K562 (cell line): ENCODE measurements at regions not wholly inside any gene's neighbourhood (a gene's known extent, or its start where the extent isn't known, plus 50 kb on each side); places are given as distances from the start of the nearest gene placed in this dataset.

ENCODE experiments used
- TF ChIP-seq, protein P1 (sequence below): fragments of 250-450 bp; sonication (Bioruptor Pico); IDR thresholded peaks from 2 replicates; pipeline ENCODE4 v1.4.0; 2020
- TF ChIP-seq, protein P2 (sequence below): fragments of 450-650 bp; formaldehyde crosslinking; IDR thresholded peaks from 2 replicates; pipeline ENCODE4 v1.4.0; 2022; ENCODE audit warnings: missing genetic modification characterization

DNA sequence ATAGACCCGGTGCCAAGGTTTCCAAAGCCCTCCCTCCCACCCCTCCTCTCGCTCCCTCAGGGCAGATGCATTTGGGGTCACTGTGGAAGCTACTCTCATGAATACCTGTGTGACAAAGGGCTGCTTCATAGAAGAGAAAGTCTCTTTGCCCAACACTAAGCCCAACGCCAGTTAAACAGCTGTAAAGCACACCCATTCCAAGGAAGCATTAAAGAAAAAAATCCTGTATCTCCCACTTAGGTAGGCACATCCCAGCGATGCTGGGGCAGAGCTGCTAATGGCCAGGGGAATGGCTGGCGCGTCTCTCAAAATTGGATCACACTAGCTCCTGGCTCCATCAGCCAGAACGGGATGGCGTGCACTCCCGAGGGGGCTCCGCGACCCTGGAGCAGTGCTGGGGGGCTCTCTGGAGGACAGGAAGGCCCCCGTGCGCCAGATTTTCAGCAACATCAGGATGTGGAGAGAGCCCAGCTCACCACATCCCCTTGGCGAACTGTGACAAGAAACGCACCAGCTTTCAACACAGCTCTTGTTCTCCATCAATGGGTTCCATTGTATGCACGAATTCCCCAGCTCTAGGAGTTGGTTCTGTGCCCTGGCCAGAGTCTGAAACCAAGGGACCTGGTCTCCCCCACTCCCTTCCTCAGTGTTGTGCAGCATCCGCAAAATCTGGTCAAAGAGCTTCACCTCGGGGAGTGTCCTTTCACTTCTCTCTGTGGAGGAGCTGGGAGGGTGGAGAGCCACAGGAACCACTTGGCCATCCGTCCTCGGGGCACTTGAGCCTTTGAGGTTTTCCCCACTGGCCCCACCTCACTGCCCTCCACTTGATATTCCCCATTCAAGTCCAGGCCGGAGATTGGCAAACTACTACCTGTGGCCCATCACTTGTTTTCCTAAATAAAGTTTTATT is 74.1 kb downstream of the TFAP2C start (continued):
- TF ChIP-seq, protein P1, sequence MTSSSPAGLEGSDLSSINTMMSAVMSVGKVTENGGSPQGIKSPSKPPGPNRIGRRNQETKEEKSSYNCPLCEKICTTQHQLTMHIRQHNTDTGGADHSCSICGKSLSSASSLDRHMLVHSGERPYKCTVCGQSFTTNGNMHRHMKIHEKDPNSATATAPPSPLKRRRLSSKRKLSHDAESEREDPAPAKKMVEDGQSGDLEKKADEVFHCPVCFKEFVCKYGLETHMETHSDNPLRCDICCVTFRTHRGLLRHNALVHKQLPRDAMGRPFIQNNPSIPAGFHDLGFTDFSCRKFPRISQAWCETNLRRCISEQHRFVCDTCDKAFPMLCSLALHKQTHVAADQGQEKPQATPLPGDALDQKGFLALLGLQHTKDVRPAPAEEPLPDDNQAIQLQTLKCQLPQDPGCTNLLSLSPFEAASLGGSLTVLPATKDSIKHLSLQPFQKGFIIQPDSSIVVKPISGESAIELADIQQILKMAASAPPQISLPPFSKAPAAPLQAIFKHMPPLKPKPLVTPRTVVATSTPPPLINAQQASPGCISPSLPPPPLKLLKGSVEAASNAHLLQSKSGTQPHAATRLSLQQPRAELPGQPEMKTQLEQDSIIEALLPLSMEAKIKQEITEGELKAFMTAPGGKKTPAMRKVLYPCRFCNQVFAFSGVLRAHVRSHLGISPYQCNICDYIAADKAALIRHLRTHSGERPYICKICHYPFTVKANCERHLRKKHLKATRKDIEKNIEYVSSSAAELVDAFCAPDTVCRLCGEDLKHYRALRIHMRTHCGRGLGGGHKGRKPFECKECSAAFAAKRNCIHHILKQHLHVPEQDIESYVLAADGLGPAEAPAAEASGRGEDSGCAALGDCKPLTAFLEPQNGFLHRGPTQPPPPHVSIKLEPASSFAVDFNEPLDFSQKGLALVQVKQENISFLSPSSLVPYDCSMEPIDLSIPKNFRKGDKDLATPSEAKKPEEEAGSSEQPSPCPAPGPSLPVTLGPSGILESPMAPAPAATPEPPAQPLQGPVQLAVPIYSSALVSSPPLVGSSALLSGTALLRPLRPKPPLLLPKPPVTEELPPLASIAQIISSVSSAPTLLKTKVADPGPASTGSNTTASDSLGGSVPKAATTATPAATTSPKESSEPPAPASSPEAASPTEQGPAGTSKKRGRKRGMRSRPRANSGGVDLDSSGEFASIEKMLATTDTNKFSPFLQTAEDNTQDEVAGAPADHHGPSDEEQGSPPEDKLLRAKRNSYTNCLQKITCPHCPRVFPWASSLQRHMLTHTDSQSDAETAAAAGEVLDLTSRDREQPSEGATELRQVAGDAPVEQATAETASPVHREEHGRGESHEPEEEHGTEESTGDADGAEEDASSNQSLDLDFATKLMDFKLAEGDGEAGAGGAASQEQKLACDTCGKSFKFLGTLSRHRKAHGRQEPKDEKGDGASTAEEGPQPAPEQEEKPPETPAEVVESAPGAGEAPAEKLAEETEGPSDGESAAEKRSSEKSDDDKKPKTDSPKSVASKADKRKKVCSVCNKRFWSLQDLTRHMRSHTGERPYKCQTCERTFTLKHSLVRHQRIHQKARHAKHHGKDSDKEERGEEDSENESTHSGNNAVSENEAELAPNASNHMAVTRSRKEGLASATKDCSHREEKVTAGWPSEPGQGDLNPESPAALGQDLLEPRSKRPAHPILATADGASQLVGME (CRISPR knock-in tag) = no peak
- TF ChIP-seq, protein P2, sequence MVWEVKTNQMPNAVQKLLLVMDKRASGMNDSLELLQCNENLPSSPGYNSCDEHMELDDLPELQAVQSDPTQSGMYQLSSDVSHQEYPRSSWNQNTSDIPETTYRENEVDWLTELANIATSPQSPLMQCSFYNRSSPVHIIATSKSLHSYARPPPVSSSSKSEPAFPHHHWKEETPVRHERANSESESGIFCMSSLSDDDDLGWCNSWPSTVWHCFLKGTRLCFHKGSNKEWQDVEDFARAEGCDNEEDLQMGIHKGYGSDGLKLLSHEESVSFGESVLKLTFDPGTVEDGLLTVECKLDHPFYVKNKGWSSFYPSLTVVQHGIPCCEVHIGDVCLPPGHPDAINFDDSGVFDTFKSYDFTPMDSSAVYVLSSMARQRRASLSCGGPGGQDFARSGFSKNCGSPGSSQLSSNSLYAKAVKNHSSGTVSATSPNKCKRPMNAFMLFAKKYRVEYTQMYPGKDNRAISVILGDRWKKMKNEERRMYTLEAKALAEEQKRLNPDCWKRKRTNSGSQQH (CRISPR knock-in tag) = no peak
